ENCODE measurements at regions not wholly inside any gene's neighbourhood (a gene's known extent, or its start where the extent isn't known, plus 50 kb on each side); places are given as distances from the start of the nearest gene placed in this dataset.

DNA sequence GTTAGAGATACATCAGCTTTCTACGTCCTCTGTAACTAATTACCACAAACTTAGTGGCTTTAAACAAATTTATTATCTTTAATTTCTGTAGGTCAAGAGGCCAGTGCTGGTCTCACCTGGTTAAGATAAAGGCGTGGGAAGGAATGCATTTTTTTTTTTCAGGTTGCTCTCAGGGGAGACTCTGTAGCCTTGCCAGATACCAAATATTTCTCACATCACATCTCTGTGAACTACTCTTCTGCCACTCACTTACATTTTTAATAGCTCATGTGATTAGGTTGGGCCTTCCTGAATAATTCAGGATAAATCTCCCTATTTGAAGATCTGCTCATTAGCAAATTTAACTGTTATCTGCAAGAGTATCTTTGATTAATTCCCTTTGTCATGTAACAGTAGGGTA is 214.6 kb downstream of the CBLN2 start:
- H3K36me3 Mint-ChIP-seq, result no peaks in the 10 kb centered on the region
- peaks cover 2% of the 10 kb centered on the region for H3K27me3 Mint-ChIP-seq (ENCODE audit: low read depth)
- H3K4me1 Mint-ChIP-seq, result no peaks in the 10 kb centered on the region
- DNase-seq (ENCODE audit: low spot score in 2 of 2, unreplicated experiment in 2 of 2), result no peak
- H3K27ac Mint-ChIP-seq, result no peak overlapping the region
- H3K4me3 Mint-ChIP-seq, result no peak overlapping the region
- TF ChIP-seq, protein P1, sequence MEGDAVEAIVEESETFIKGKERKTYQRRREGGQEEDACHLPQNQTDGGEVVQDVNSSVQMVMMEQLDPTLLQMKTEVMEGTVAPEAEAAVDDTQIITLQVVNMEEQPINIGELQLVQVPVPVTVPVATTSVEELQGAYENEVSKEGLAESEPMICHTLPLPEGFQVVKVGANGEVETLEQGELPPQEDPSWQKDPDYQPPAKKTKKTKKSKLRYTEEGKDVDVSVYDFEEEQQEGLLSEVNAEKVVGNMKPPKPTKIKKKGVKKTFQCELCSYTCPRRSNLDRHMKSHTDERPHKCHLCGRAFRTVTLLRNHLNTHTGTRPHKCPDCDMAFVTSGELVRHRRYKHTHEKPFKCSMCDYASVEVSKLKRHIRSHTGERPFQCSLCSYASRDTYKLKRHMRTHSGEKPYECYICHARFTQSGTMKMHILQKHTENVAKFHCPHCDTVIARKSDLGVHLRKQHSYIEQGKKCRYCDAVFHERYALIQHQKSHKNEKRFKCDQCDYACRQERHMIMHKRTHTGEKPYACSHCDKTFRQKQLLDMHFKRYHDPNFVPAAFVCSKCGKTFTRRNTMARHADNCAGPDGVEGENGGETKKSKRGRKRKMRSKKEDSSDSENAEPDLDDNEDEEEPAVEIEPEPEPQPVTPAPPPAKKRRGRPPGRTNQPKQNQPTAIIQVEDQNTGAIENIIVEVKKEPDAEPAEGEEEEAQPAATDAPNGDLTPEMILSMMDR (IDR thresholded peaks at IDR 0.05; ENCODE audit: unreplicated experiment), result no peak
- no peaks in the 10 kb centered on the region for H3K9me3 Mint-ChIP-seq

DNA sequence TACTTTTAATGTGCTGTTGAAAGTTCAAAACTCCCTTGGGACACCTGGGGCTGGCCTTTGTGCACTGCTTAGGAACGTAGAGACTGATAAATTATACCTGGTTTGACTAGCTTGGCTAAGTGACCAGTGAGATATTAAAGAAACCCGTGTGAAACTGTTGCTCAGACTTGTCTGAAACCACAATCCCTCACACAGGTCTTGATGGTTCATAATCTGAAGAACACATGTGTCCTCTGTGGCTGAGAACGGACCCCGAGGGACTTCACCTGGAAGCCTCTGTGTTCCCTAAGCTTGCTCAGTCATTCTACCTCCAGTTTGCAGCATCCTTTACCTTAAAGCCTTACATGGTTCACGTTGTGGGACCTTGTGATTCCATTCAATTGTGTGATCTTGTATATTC is 218.8 kb downstream of the CBLN2 start:
- DNase-seq (ENCODE audit: low spot score in 2 of 2, unreplicated experiment in 2 of 2), result no peak
- no peak overlapping the region for H3K4me3 Mint-ChIP-seq
- TF ChIP-seq, protein P1 (IDR thresholded peaks at IDR 0.05; ENCODE audit: unreplicated experiment), result no peak
- no peaks in the 10 kb centered on the region for H3K36me3 Mint-ChIP-seq
- peaks cover 6% of the 10 kb centered on the region for H3K27me3 Mint-ChIP-seq (ENCODE audit: low read depth)
- H3K27ac Mint-ChIP-seq, result no peak overlapping the region
- no peaks in the 10 kb centered on the region for H3K9me3 Mint-ChIP-seq
- H3K4me1 Mint-ChIP-seq, result no peaks in the 10 kb centered on the region

DNA sequence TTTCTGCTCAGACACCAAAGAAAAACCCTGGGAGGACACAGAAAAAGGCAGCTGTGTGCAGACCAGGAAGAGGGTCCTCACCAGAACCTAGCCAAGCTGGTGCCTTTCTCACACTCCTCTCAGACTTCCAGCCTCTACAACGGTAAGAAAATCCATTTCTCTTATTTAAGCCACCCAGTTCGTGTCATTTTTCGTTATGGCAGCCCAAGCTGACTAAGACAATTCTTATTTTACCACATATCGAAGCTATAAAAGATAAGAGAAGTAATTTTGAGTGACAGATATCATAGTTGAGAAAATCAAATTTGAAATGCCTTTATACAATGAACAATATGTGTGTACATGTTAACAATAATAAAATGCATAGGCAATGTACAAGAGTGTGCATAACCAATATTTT is 219.5 kb downstream of the CBLN2 start:
- Mint-ChIP-seq H3K27ac (no peak overlapping the region), H3K9me3 (no peaks in the 10 kb centered on the region), H3K27me3 (ENCODE audit: low read depth) (peaks cover 9% of the 10 kb centered on the region), H3K4me3 (no peak overlapping the region), H3K4me1 (no peaks in the 10 kb centered on the region), H3K36me3 (no peaks in the 10 kb centered on the region)
- DNase-seq (ENCODE audit: low spot score in 2 of 2, unreplicated experiment in 2 of 2), result no peak
- TF ChIP-seq, protein P1 (IDR thresholded peaks at IDR 0.05; ENCODE audit: unreplicated experiment), result no peak

DNA sequence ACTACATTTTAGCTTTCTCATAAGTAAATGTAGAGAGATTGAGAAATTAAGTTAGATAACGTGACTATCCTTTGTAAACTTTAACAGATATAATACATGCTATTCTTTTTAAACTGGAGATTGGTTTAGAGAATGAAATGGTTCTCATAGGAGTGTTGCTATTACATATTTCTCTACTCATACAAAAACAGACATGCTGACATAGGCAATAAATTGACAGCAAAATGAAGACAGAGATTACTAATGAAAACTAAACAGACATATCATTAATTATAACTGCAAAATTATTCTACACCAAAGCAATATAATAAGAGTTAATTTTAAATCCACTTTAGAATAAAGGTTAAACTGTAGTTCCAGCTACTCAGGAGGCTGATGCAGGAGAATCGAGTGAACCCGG is 227.6 kb downstream of the CBLN2 start:
- DNase-seq (ENCODE audit: low spot score in 2 of 2, unreplicated experiment in 2 of 2), result no peak
- Mint-ChIP-seq H3K36me3 (no peaks in the 10 kb centered on the region), H3K4me3 (no peak overlapping the region), H3K4me1 (no peaks in the 10 kb centered on the region), H3K9me3 (peaks cover 8% of the 10 kb centered on the region), H3K27me3 (ENCODE audit: low read depth) (peaks cover 8% of the 10 kb centered on the region), H3K27ac (no peak overlapping the region)
- TF ChIP-seq, protein P1 (IDR thresholded peaks at IDR 0.05; ENCODE audit: unreplicated experiment), result no peak

DNA sequence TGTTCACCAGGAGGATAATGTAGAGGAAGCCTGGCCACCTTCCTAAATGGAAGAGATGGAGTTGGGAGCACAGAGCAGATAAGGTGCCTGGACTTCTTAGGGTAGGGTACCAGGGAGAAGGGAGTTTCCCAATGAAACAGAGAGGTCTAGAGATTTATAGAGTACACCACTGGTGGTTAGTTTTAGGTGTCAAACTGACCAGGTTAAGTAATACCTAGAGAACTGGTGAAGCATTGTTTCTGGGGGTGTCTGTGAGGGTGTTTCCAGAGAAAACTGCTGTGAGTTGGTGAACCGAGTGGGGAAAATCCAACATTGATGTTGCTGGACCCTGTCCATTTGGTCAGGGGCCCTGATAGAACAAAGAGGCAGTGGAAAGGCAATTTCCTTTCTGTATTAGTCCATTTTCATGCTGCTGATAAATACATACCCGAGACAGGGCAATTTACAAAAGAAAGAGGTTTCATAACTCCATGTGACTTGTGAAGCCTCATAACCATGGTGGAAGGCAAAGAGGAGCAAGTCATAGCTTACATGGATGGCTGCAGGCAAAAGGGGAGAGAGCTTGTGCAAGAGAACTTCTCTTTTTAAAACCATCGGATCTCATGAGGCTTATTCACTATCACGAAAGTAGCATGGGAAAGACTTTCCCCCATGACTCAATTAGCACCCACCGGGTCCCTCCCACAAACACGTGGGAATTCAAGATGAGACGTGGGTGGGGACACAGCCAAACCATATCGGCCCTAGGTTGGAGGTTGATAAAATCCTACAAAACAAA is 260.8 kb downstream of the CBLN2 start:
- Mint-ChIP-seq H3K4me1 (no peaks in the 10 kb centered on the region), H3K4me3 (no peak overlapping the region), H3K36me3 (no peaks in the 10 kb centered on the region), H3K27ac (no peak overlapping the region), H3K27me3 (ENCODE audit: low read depth) (no peaks in the 10 kb centered on the region), H3K9me3 (peaks cover 10% of the 10 kb centered on the region)
- DNase-seq (ENCODE audit: low spot score in 2 of 2, unreplicated experiment in 2 of 2), result no peak
- TF ChIP-seq, protein P1 (IDR thresholded peaks at IDR 0.05; ENCODE audit: unreplicated experiment), result no peak
